VCaP (cell line): ENCODE measurements at regions not wholly inside any gene's neighbourhood (a gene's known extent, or its start where the extent isn't known, plus 50 kb on each side); places are given as distances from the start of the nearest gene placed in this dataset.
A peak's percentile ranks its signal among the peaks of the same experiment; 100 is the strongest.

Source experiments
- H3K27ac ChIP-seq: fragments of 450-650 bp; 2 replicates; pipeline ENCODE4 v1.5.1; 2017
- CTCF ChIP-seq: fragments of 450-650 bp; conservative IDR thresholded peaks from 2 replicates; pipeline ENCODE4 v1.5.1; 2017; ENCODE audit warnings: mild to moderate bottlenecking, moderate library complexity

- no peak for TF ChIP-seq CTCF
- peak overlapping the region; percentile 5; the same call in 1 of the 2 replicates for H3K27ac ChIP-seq
These were observed 54.5 kb upstream of the ANKFN1 start for GRCh38 chr17:56098746-56099145.

DNA sequence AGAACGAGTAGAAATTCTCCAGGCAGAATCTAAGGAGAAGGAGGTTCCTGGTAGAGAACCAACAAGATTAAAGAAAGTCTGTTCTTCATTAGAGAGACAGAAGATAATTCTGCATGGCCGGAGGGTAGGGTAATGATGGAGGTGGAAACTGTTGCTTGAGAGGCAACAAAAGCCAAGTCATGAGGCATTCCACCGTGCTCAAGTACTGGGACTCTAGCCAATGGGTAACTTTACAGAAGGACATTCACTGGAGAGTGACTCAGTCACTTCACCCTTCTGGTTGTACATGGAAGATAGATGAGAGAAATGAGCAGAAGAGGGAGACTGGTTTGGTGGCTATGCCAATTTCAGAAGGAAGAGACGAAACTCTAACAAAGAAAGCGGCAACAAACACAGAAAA lies 53.6 kb upstream of the ANKFN1 start:
- TF ChIP-seq CTCF: no peak
- no peak overlapping the region; the same call in 1 of the 2 replicates for H3K27ac ChIP-seq
